IMR-90 (cell line): ENCODE measurements at regions not wholly inside any gene's neighbourhood (a gene's known extent, or its start where the extent isn't known, plus 50 kb on each side); places are given as distances from the start of the nearest gene placed in this dataset.

ENCODE experiments used
- ATAC-seq: fragments of 200-7000 bp; cut with Tn5 transposase; 2 replicates; pipeline ENCODE4 v1.9.1; 2020; ENCODE audit warnings: low read depth, mild to moderate bottlenecking, moderate library complexity
- BruUV-seq: library from RNA; stranded (reverse); fragments of 400-500 nt; replicated peaks from 2 replicates; lab custom pipeline; 2021; lab: Mats Ljungman, UMichigan
- CTCF ChIA-PET: fragments of 300-600 bp; formaldehyde crosslinking; extraction: SDS; loops from one replicate; lab custom pipeline; 2021; ENCODE audit warnings: antibody characterized with exemption; lab: Yijun Ruan, JAX
- POLR2A ChIA-PET: fragments of 300-600 bp; sonication (Branson Sonifier 250); formaldehyde crosslinking; loops from one replicate; lab custom pipeline; 2022; ENCODE audit warnings: antibody characterized with exemption; ENCODE audit not compliant: unreplicated experiment; lab: Charles Lee
- DNase-seq: peaks from one replicate; pipeline ENCODE4 v3.0.0; 2013
- H2AFZ ChIP-seq: replicated peaks from 2 replicates; pipeline ENCODE3; 2013; ENCODE audit warnings: low read length, mild to moderate bottlenecking; ENCODE audit not compliant: poor library complexity
- H2AK5ac ChIP-seq: 2 replicates; pipeline ENCODE4 v1.6.1; 2013; ENCODE audit warnings: low read depth, low read length, inconsistent platforms
- H2AK9ac ChIP-seq: replicated peaks from 2 replicates; pipeline ENCODE3; 2013; ENCODE audit warnings: mild to moderate bottlenecking, low read depth, low read length, moderate library complexity; ENCODE audit not compliant: poor library complexity
- H2BK120ac ChIP-seq: 2 replicates; pipeline ENCODE4 v1.6.1; 2013; ENCODE audit warnings: low read depth, low read length, inconsistent platforms
- H2BK15ac ChIP-seq: 3 replicates; pipeline ENCODE4 v1.6.1; 2013; ENCODE audit warnings: low read depth, low read length, inconsistent platforms
- H2BK20ac ChIP-seq: 2 replicates; pipeline ENCODE4 v1.6.1; 2013; ENCODE audit warnings: low read depth, mild to moderate bottlenecking, inconsistent platforms, low read length, moderate library complexity
- H2BK5ac ChIP-seq: 2 replicates; pipeline ENCODE4 v1.6.1; 2013; ENCODE audit warnings: mild to moderate bottlenecking, low read depth, low read length, inconsistent platforms; ENCODE audit not compliant: poor library complexity, severe bottlenecking
- H3K14ac ChIP-seq: replicated peaks from 2 replicates; pipeline ENCODE4 v1.6.1; 2013; ENCODE audit warnings: low read depth, low read length, inconsistent platforms
- H3K18ac ChIP-seq: 2 replicates; pipeline ENCODE4 v1.6.1; 2013; ENCODE audit warnings: low read depth, low read length, control low read depth
- H3K23ac ChIP-seq: 2 replicates; pipeline ENCODE4 v1.6.1; 2013; ENCODE audit warnings: low read depth, low read length, inconsistent platforms
- H3K27ac ChIP-seq: 2 replicates; pipeline ENCODE4 v1.5.1; 2013; ENCODE audit warnings: mild to moderate bottlenecking, control low read depth, low read length; ENCODE audit not compliant: insufficient read depth
- H3K27me3 ChIP-seq: 2 replicates; pipeline ENCODE4 v1.6.1; 2013; ENCODE audit warnings: low read length; ENCODE audit not compliant: control insufficient read depth, insufficient read depth
- H3K36me3 ChIP-seq: 2 replicates; pipeline ENCODE4 v1.6.1; 2013; ENCODE audit warnings: low read length, mixed read lengths; ENCODE audit not compliant: control insufficient read depth, insufficient read depth
- H3K4ac ChIP-seq: 2 replicates; pipeline ENCODE4 v1.6.1; 2013; ENCODE audit warnings: low read depth, low read length, inconsistent platforms
- H3K4me1 ChIP-seq: 2 replicates; pipeline ENCODE4 v1.6.1; 2013; ENCODE audit warnings: low read length, mixed read lengths; ENCODE audit not compliant: control insufficient read depth, insufficient read depth
- H3K4me2 ChIP-seq: 2 replicates; pipeline ENCODE4 v1.6.1; 2013; ENCODE audit warnings: low read depth, mild to moderate bottlenecking, control low read depth, low read length, moderate library complexity
- H3K4me3 ChIP-seq: 2 replicates; pipeline ENCODE4 v1.5.1; 2013; ENCODE audit warnings: low read depth, mild to moderate bottlenecking, control low read depth, low read length, moderate library complexity; ENCODE audit not compliant: insufficient read depth
- H3K56ac ChIP-seq: 2 replicates; pipeline ENCODE4 v1.6.1; 2013; ENCODE audit warnings: low read length, inconsistent platforms; ENCODE audit not compliant: insufficient read depth; ENCODE audit errors: extremely low read depth
- H3K79me1 ChIP-seq, 2 experiments: 2 replicates each; pipeline ENCODE4 v1.6.1; 2013; ENCODE audit warnings: low read length in 2 of 2, inconsistent platforms in 1 of 2, low read depth in 1 of 2
- H3K9ac ChIP-seq: 2 replicates; pipeline ENCODE4 v1.6.1; 2013; ENCODE audit warnings: low read depth, low read length, control low read depth
- H3K9me1 ChIP-seq: 2 replicates; pipeline ENCODE4 v1.6.1; 2013; ENCODE audit warnings: low read length, inconsistent platforms; ENCODE audit not compliant: insufficient read depth
- H3K9me3 ChIP-seq: 2 replicates; pipeline ENCODE4 v1.6.1; 2013; ENCODE audit warnings: low read length; ENCODE audit not compliant: control insufficient read depth, insufficient read depth
- H4K20me1 ChIP-seq: 2 replicates; pipeline ENCODE4 v1.6.1; 2013; ENCODE audit warnings: low read length, inconsistent platforms; ENCODE audit not compliant: insufficient read depth
- H4K5ac ChIP-seq: 2 replicates; pipeline ENCODE4 v1.6.1; 2013; ENCODE audit warnings: mild to moderate bottlenecking, low read depth, low read length, control low read depth
- H4K8ac ChIP-seq, 2 experiments: 2 replicates each; pipeline ENCODE4 v1.6.1; 2013; ENCODE audit warnings: low read depth in 2 of 2, low read length in 2 of 2, control low read depth in 1 of 2, inconsistent platforms in 1 of 2
- H4K91ac ChIP-seq: 2 replicates; pipeline ENCODE4 v1.6.1; 2013; ENCODE audit warnings: low read depth, low read length, inconsistent platforms; ENCODE audit not compliant: insufficient read depth
- MXI1 ChIP-seq: IDR thresholded peaks from 2 replicates; pipeline ENCODE4 v1.6.1; 2012; ENCODE audit warnings: low read depth, mild to moderate bottlenecking, low read length, moderate library complexity, borderline replicate concordance
- WGBS, 2 experiments: methylation state at CpG; one replicate each; pipeline versions ENCODE4 v1.1.5 to v1.1.7; 2013; ENCODE audit warnings: missing lambda C conversion rate in 2 of 2; ENCODE audit not compliant: insufficient read length in 1 of 2; ENCODE audit errors: extremely low coverage in 2 of 2; 5-methylcytosine and 5-hydroxymethylcytosine counted together
- dilution Hi-C: fragments of 300-500 bp; cut with HindIII; formaldehyde crosslinking; loops from one replicate; pipeline ENCODE4 v1.14.3; 2018; ENCODE audit warnings: low sequenced_read_pairs; ENCODE audit not compliant: unreplicated experiment
- in situ Hi-C: fragments of 300-500 bp; cut with MboI; formaldehyde crosslinking; loops from 3 replicates; pipeline ENCODE4 v1.14.3; 2019; ENCODE audit warnings: low sequenced_read_pairs, inconsistent platforms, mixed read lengths
- intact Hi-C: fragments of 100-400 bp; cut with micrococcal nuclease; formaldehyde crosslinking; loops from 2 replicates; pipeline ENCODE4 v1.10.0; 2022

DNA sequence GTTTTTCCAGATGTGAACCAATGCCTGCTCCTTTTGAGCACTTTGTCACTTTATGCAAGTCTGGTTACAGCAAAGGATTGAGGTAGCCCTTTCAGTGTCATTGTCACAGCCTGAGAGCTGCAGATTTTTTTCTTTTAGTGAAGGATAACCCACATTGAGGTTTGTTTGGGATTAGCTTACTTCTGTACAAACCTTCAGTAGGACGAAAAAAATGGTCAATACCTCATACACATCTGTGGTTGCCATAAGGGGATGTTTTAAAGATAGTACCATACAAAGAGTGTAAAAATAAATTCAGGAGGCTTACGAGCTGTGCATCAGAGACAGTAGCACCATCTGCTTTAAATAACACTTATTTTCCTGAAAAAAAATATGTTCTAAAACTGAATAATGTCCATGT, 566.0 kb downstream of the AJAP1 start:
- H2BK120ac ChIP-seq = no peak overlapping the region
- no peak overlapping the region for H2AK9ac ChIP-seq
- H3K56ac ChIP-seq = no peak overlapping the region
- H4K8ac ChIP-seq = no peak overlapping the region
- in situ Hi-C loops (no loop called here), dilution Hi-C loops (no loop called here), intact Hi-C loops (no loop called here)
- H4K20me1 ChIP-seq = no peaks in the 10 kb centered on the region
- no peak for DNase-seq
- ChIA-PET CTCF (no interaction called here), POLR2A (interaction anchor here (0.5 kb wide), 1 partner anchor 57 kb away, joined by 4 read pairs; no protein-coding TSS in a partner anchor)
- H3K9me3 ChIP-seq = peaks cover 42% of the 10 kb centered on the region
- no peaks in the 10 kb centered on the region for H3K36me3 ChIP-seq
- no peak overlapping the region for H3K23ac ChIP-seq
- BruUV-seq = no TSS peak
- no peaks in the 10 kb centered on the region for H3K27me3 ChIP-seq
- no peak overlapping the region for H3K18ac ChIP-seq
- no peak overlapping the region for H3K4me3 ChIP-seq
- H3K14ac ChIP-seq = no peak overlapping the region
- H2BK15ac ChIP-seq = no peak overlapping the region
- H4K91ac ChIP-seq = no peak overlapping the region
- no peaks in the 10 kb centered on the region for H3K9me1 ChIP-seq
- no peak overlapping the region for H2BK5ac ChIP-seq
- TF ChIP-seq MXI1 = no peak
- H2AK5ac ChIP-seq = no peak overlapping the region
- H3K4me1 ChIP-seq = no peaks in the 10 kb centered on the region
- H2AFZ ChIP-seq = no peak overlapping the region
- H3K79me1 ChIP-seq = no peaks in the 10 kb centered on the region
- WGBS, 2 experiments = no CpG with 5 or more reads among the region's 2 CpGs
- no peak overlapping the region for H3K4ac ChIP-seq
- ATAC-seq = no peak
- no peak overlapping the region for H3K4me2 ChIP-seq
- H3K27ac ChIP-seq = no peak overlapping the region
- no peak overlapping the region for H4K5ac ChIP-seq
- H3K9ac ChIP-seq = no peak overlapping the region
- no peak overlapping the region for H2BK20ac ChIP-seq
